ENCODE measurements at regions not wholly inside any gene's neighbourhood (a gene's known extent, or its start where the extent isn't known, plus 50 kb on each side); places are given as distances from the start of the nearest gene placed in this dataset.

DNA sequence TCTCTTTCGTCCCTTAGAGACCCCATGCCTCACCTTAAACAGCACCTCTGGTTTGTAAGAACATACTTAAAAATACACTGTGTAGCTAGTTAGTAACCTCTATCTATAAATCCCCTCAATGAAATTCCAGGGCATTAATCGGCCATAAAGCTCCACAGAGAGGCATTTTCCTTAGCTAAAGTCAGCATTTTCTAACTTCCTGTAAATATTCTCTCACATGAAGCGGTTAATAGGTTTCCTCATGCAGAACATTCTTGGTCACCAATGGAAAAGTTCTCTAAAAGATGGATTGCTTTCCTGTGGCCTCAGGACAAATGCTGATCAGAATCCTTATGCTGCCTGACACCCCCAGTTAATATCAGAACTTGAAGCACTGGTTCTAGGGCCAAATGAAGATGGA is 248.6 kb upstream of the BOD1L1 start:
- no peak overlapping the region for H3K4me3 ChIP-seq
- H3K9me3 ChIP-seq (ENCODE audit: insufficient read depth, low read depth), result no peaks in the 10 kb centered on the region
- H3K36me3 ChIP-seq (ENCODE audit: low read depth), result no peaks in the 10 kb centered on the region
- no peaks in the 10 kb centered on the region for H3K4me1 ChIP-seq (replicated peaks; ENCODE audit: insufficient read depth)
- CTCF ChIA-PET, result no interaction called here
- H3K27ac ChIP-seq, result no peak overlapping the region
- intact Hi-C loops (cut with micrococcal nuclease; ENCODE audit: unreplicated experiment), result no loop called here
- no peaks in the 10 kb centered on the region for H4K20me1 ChIP-seq (ENCODE audit: insufficient read depth)
- H3K79me2 ChIP-seq (ENCODE audit: low read depth), result no peaks in the 10 kb centered on the region
- TF ChIP-seq EZH2 (IDR thresholded peaks at IDR 0.05; ENCODE audit: low read depth), result no peak
- TF ChIP-seq CTCF (conservative IDR thresholded peaks at IDR 0.05), result no peak
- POLR2A ChIA-PET (ENCODE audit: unreplicated experiment), result interaction anchor here (0.7 kb wide), 1 partner anchor 220 kb away, joined by 4 read pairs; no protein-coding TSS in a partner anchor
- no peak overlapping the region for H3K4me2 ChIP-seq
- no peak overlapping the region for H2AFZ ChIP-seq
- BruUV-seq (replicated peaks), result no TSS peak
- H3F3A ChIP-seq (ENCODE audit: insufficient read depth, low read depth), result no peaks in the 10 kb centered on the region
- no peaks in the 10 kb centered on the region for H3K9me2 ChIP-seq (ENCODE audit: insufficient read depth)
- no peak for DNase-seq
- no peaks in the 10 kb centered on the region for H3K27me3 ChIP-seq (ENCODE audit: insufficient read depth, low read depth)

DNA sequence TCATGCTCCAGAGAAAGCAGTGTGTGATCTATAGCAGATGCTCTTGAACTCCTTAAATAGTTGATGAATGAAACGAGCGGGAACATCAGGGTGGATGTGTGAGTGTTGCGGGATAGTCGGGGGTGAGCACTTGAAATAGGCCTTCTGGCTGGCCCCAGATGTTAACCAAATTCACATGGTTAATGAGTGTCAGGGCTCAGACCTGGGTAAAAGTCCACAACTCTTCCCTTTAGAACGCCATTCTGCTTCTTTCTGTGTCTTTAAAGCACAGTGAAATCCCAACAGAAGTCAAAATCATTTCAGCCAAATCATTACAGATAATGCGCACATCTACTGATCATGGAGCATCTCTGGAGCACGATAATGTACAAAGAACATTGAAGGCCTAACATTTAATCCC is 249.4 kb upstream of the BOD1L1 start:
- CTCF ChIA-PET, result no interaction called here
- POLR2A ChIA-PET (ENCODE audit: unreplicated experiment), result no interaction called here

GRCh38 chr4:13877626-13878025 is 250.1 kb upstream of the BOD1L1 start:
- H3K79me2 ChIP-seq (ENCODE audit: low read depth), result no peaks in the 10 kb centered on the region
- BruUV-seq (replicated peaks), result no TSS peak
- H3K9me3 ChIP-seq (ENCODE audit: insufficient read depth, low read depth), result no peaks in the 10 kb centered on the region
- intact Hi-C loops (cut with micrococcal nuclease; ENCODE audit: unreplicated experiment), result no loop called here
- CTCF ChIA-PET, result no interaction called here
- no peaks in the 10 kb centered on the region for H3K27me3 ChIP-seq (ENCODE audit: insufficient read depth, low read depth)
- no peak overlapping the region for H3K27ac ChIP-seq
- no peaks in the 10 kb centered on the region for H3K4me1 ChIP-seq (replicated peaks; ENCODE audit: insufficient read depth)
- no peak for DNase-seq
- no peak overlapping the region for H2AFZ ChIP-seq
- no peak overlapping the region for H3K4me2 ChIP-seq
- H3F3A ChIP-seq (ENCODE audit: insufficient read depth, low read depth), result no peaks in the 10 kb centered on the region
- H3K36me3 ChIP-seq (ENCODE audit: low read depth), result no peaks in the 10 kb centered on the region
- no peak for TF ChIP-seq CTCF (conservative IDR thresholded peaks at IDR 0.05)
- no peak for TF ChIP-seq EZH2 (IDR thresholded peaks at IDR 0.05; ENCODE audit: low read depth)
- no peaks in the 10 kb centered on the region for H3K9me2 ChIP-seq (ENCODE audit: insufficient read depth)
- POLR2A ChIA-PET (ENCODE audit: unreplicated experiment), result no interaction called here
- H4K20me1 ChIP-seq (ENCODE audit: insufficient read depth), result no peaks in the 10 kb centered on the region
- no peak overlapping the region for H3K4me3 ChIP-seq

More for the DNA sequence above, 249.4 kb upstream of the BOD1L1 start:
- Histone ChIP-seq H3K4me1 (replicated peaks; ENCODE audit: insufficient read depth) (no peaks in the 10 kb centered on the region), H3K9me3 (ENCODE audit: insufficient read depth, low read depth) (no peaks in the 10 kb centered on the region), H3K4me3 (no peak overlapping the region), H3K79me2 (ENCODE audit: low read depth) (no peaks in the 10 kb centered on the region), H3K27ac (no peak overlapping the region), H3F3A (ENCODE audit: insufficient read depth, low read depth) (no peaks in the 10 kb centered on the region), H2AFZ (no peak overlapping the region), H3K36me3 (ENCODE audit: low read depth) (no peaks in the 10 kb centered on the region), H3K9me2 (ENCODE audit: insufficient read depth) (no peaks in the 10 kb centered on the region), H3K4me2 (no peak overlapping the region), H4K20me1 (ENCODE audit: insufficient read depth) (no peaks in the 10 kb centered on the region), H3K27me3 (ENCODE audit: insufficient read depth, low read depth) (no peaks in the 10 kb centered on the region)
- no TSS peak for BruUV-seq (replicated peaks)
- intact Hi-C loops (cut with micrococcal nuclease; ENCODE audit: unreplicated experiment), result no loop called here
- DNase-seq, result no peak
- TF ChIP-seq EZH2 (IDR thresholded peaks at IDR 0.05; ENCODE audit: low read depth), result no peak
- no peak for TF ChIP-seq CTCF (conservative IDR thresholded peaks at IDR 0.05)
